Epithelial cell of proximal tubule (primary cell): ENCODE measurements at regions not wholly inside any gene's neighbourhood (a gene's known extent, or its start where the extent isn't known, plus 50 kb on each side); places are given as distances from the start of the nearest gene placed in this dataset.

Source experiments
- DNase-seq: peaks from one replicate; pipeline ENCODE4 v3.0.0-alpha.2; 2011; ENCODE audit warnings: low read depth
- H3K4me3 ChIP-seq: 2 replicates; pipeline ENCODE4 v1.5.1; 2011; ENCODE audit warnings: low read depth, mild to moderate bottlenecking, low read length
- CTCF ChIP-seq: conservative IDR thresholded peaks from 2 replicates; pipeline ENCODE4 v1.5.1; 2012; ENCODE audit warnings: low read depth, mild to moderate bottlenecking, low read length

- no peak for TF ChIP-seq CTCF
- DNase-seq, result no peak
- no peak overlapping the region for H3K4me3 ChIP-seq
These were observed 520.3 kb upstream of the EPHA6 start for GRCh38 chr3:96294143-96294542.

GRCh38 chr3:96300743-96301142, 513.7 kb upstream of the EPHA6 start:
- DNase-seq, result no peak
- TF ChIP-seq CTCF, result no peak

GRCh38 chr3:96319166-96319565, 495.2 kb upstream of the EPHA6 start:
- no peak for TF ChIP-seq CTCF
- no peak overlapping the region for H3K4me3 ChIP-seq
- no peak for DNase-seq

More at GRCh38 chr3:96300743-96301142, 513.7 kb upstream of the EPHA6 start:
- H3K4me3 ChIP-seq, result no peak overlapping the region

- TF ChIP-seq CTCF, result no peak
- no peak overlapping the region for H3K4me3 ChIP-seq
- DNase-seq, result no peak
These were observed 490.3 kb upstream of the EPHA6 start for GRCh38 chr3:96324087-96324486.

GRCh38 chr3:96330795-96331194, 483.6 kb upstream of the EPHA6 start:
- no peak overlapping the region for H3K4me3 ChIP-seq
- TF ChIP-seq CTCF, result no peak
- no peak for DNase-seq

- no peak for DNase-seq
- peak; percentile 13 for TF ChIP-seq CTCF
- no peak overlapping the region for H3K4me3 ChIP-seq
These were observed 483.1 kb upstream of the EPHA6 start for GRCh38 chr3:96331341-96331740.

GRCh38 chr3:96334779-96335178, 479.6 kb upstream of the EPHA6 start:
- no peak overlapping the region for H3K4me3 ChIP-seq
- no peak for DNase-seq
- TF ChIP-seq CTCF, result no peak
